Endothelial cell (in vitro differentiated cells): ENCODE measurements at regions not wholly inside any gene's neighbourhood (a gene's known extent, or its start where the extent isn't known, plus 50 kb on each side); places are given as distances from the start of the nearest gene placed in this dataset.

Source experiments
- DNase-seq: peaks from one replicate; pipeline ENCODE4 v3.0.0; 2021; ENCODE audit warnings: low spot score
- H3K27ac Mint-ChIP-seq: one replicate; pipeline ENCODE4 v1.8.0; 2021; ENCODE audit warnings: mixed read lengths, inconsistent platforms; ENCODE audit not compliant: unreplicated experiment
- H3K27me3 Mint-ChIP-seq: one replicate; pipeline ENCODE4 v1.8.0; 2021; ENCODE audit warnings: mild to moderate bottlenecking, moderate library complexity, mixed read lengths, inconsistent platforms; ENCODE audit not compliant: unreplicated experiment
- H3K36me3 Mint-ChIP-seq: one replicate; pipeline ENCODE4 v1.8.0; 2021; ENCODE audit warnings: mild to moderate bottlenecking, low read depth, mixed read lengths, inconsistent platforms; ENCODE audit not compliant: unreplicated experiment
- H3K4me1 Mint-ChIP-seq: one replicate; pipeline ENCODE4 v1.8.0; 2021; ENCODE audit warnings: mild to moderate bottlenecking, mixed read lengths, inconsistent platforms; ENCODE audit not compliant: unreplicated experiment
- H3K4me3 Mint-ChIP-seq: one replicate; pipeline ENCODE4 v1.8.0; 2021; ENCODE audit warnings: mild to moderate bottlenecking, mixed read lengths, inconsistent platforms; ENCODE audit not compliant: unreplicated experiment
- H3K9me3 Mint-ChIP-seq: one replicate; pipeline ENCODE4 v1.8.0; 2021; ENCODE audit warnings: mixed read lengths, inconsistent platforms; ENCODE audit not compliant: unreplicated experiment
- TF ChIP-seq, protein P1 (sequence below): fragments of 200-600 bp; sonication (generic); IDR thresholded peaks from one replicate; pipeline ENCODE4 v1.5.0; 2021; ENCODE audit warnings: antibody characterized with exemption; ENCODE audit not compliant: unreplicated experiment

DNA sequence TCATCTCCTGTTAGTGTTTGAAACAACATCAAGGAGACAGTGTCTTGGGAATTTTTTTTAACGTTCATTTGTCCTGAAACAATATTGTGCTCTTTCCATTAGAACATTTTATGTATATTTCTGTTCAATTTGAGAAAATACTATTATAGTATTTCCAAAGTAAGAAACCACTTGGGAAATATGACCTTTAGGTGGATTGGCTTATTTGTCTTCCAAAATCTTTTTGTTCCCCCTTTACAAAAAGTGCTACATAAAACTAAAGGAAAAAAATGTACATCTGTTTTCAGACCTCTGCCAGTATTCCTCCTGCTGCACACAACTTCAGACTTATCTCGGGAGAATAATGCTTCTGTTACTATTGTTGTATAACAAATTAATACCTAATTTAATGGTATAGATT lies 165.9 kb upstream of the AGTR1 start:
- TF ChIP-seq, protein P1, sequence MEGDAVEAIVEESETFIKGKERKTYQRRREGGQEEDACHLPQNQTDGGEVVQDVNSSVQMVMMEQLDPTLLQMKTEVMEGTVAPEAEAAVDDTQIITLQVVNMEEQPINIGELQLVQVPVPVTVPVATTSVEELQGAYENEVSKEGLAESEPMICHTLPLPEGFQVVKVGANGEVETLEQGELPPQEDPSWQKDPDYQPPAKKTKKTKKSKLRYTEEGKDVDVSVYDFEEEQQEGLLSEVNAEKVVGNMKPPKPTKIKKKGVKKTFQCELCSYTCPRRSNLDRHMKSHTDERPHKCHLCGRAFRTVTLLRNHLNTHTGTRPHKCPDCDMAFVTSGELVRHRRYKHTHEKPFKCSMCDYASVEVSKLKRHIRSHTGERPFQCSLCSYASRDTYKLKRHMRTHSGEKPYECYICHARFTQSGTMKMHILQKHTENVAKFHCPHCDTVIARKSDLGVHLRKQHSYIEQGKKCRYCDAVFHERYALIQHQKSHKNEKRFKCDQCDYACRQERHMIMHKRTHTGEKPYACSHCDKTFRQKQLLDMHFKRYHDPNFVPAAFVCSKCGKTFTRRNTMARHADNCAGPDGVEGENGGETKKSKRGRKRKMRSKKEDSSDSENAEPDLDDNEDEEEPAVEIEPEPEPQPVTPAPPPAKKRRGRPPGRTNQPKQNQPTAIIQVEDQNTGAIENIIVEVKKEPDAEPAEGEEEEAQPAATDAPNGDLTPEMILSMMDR: no peak
- Mint-ChIP-seq H3K4me3 (no peak overlapping the region), H3K4me1 (peaks cover 4% of the 10 kb centered on the region), H3K27me3 (peaks cover 3% of the 10 kb centered on the region), H3K36me3 (no peaks in the 10 kb centered on the region), H3K9me3 (no peaks in the 10 kb centered on the region), H3K27ac (no peak overlapping the region)
- no peak for DNase-seq

- no peak overlapping the region for H3K27ac Mint-ChIP-seq
- no peaks in the 10 kb centered on the region for H3K9me3 Mint-ChIP-seq
- no peak overlapping the region for H3K4me3 Mint-ChIP-seq
- DNase-seq: no peak
- TF ChIP-seq, protein P1: no peak
- peaks cover 3% of the 10 kb centered on the region for H3K27me3 Mint-ChIP-seq
- H3K4me1 Mint-ChIP-seq: peaks cover 4% of the 10 kb centered on the region
- no peaks in the 10 kb centered on the region for H3K36me3 Mint-ChIP-seq
Measured at GRCh38 chr3:148532326-148532725, 165.4 kb upstream of the AGTR1 start.

DNA sequence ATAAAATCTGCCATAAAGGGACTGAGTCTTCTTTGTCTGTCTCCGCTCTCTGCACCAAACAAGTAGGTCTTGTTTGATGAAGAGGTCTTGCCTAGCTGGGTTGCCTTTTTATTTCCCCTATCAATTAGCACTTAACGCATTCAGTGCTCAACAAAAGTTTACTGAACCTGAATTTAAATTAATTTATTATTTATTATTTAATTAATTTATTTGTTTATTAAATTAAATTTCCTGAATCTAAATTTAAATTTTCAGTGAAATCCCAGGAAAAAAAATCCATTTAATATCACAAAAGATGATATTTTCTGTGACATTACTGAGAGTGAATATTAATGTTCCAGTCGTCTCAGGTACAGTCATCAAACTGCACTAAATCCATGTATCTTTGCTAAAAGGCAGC lies 164.9 kb upstream of the AGTR1 start:
- TF ChIP-seq, protein P1: no peak
- no peak for DNase-seq
- peaks cover 3% of the 10 kb centered on the region for H3K27me3 Mint-ChIP-seq
- H3K27ac Mint-ChIP-seq: no peak overlapping the region
- H3K9me3 Mint-ChIP-seq: no peaks in the 10 kb centered on the region
- no peak overlapping the region for H3K4me3 Mint-ChIP-seq
- peaks cover 4% of the 10 kb centered on the region for H3K4me1 Mint-ChIP-seq
- no peaks in the 10 kb centered on the region for H3K36me3 Mint-ChIP-seq

DNA sequence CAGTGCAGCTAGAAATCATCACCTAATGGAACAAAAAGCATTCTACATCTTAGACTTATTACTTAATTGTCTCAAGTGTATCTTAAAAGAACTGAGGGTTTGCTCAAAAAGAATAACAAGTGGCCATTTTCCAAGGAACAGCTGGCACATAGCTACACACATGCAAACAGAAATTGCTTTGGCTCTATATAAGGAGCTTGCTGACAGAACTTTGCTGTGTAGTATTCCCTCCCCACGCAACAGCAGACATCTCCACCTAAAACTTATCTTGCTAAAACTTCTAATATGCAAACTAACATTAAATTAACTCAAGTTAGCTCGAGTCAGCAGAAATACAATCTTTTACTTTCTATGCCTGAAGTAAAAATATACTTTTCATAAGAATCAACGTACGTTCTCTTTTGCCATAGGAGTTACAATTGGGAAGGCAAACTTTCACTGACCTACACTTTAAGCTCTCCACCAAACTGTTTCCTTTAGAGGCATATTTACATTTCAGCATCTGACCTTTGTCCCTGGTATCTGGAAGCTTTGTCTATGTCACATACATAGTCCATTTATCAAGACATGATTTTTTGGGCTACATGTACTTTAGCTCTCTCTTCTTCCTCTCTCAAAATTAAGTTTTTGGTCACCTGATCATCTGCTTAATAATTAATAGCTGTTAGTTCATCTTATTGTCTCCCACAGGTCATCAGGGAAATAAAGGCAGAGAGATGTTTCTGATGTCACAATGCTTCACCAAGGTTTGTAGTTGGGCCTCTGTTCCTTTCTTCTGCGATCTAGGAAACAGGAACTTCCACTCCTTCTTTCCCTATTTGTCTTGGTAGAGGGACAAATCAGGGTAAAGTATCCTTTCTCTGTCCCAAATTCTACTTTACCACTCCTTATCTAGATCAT lies 163.4 kb upstream of the AGTR1 start:
- Mint-ChIP-seq H3K4me3 (no peak overlapping the region), H3K9me3 (no peaks in the 10 kb centered on the region), H3K27ac (no peak overlapping the region), H3K27me3 (peaks cover 3% of the 10 kb centered on the region), H3K36me3 (no peaks in the 10 kb centered on the region), H3K4me1 (peaks cover 4% of the 10 kb centered on the region)
- TF ChIP-seq, protein P1: no peak
- DNase-seq: no peak

- no peak for DNase-seq
- peaks cover 3% of the 10 kb centered on the region for H3K27me3 Mint-ChIP-seq
Measured at GRCh38 chr3:148535001-148535400, 162.7 kb upstream of the AGTR1 start.

More at GRCh38 chr3:148535001-148535400, 162.7 kb upstream of the AGTR1 start:
- H3K9me3 Mint-ChIP-seq: no peaks in the 10 kb centered on the region
- H3K27ac Mint-ChIP-seq: no peak overlapping the region
- no peaks in the 10 kb centered on the region for H3K36me3 Mint-ChIP-seq
- H3K4me1 Mint-ChIP-seq: peaks cover 4% of the 10 kb centered on the region
- no peak overlapping the region for H3K4me3 Mint-ChIP-seq
- TF ChIP-seq, protein P1: no peak
